Body of pancreas (tissue), 4 donors: ENCODE measurements at regions not wholly inside any gene's neighbourhood (a gene's known extent, or its start where the extent isn't known, plus 50 kb on each side); places are given as distances from the start of the nearest gene placed in this dataset.

Experiments
- CTCF ChIP-seq, 7 experiments: fragments of 450-650 bp in 4 of 7; fragments of 200-600 bp in 3 of 7; sonication (generic) in 3 of 7; IDR thresholded peaks; one replicate each; pipeline ENCODE4 v1.5.1; 2016 to 2019; ENCODE audit warnings: antibody characterized with exemption in 7 of 7
- POLR2A ChIP-seq, 3 donors: fragments of 450-650 bp; IDR thresholded peaks; one replicate each; pipeline ENCODE4 v1.6.1; 2016; ENCODE audit warnings: antibody characterized with exemption in 3 of 3, mild to moderate bottlenecking in 2 of 3

GRCh38 chr5:67346611-67347010 lies 150.0 kb upstream of the CD180 start:
- TF ChIP-seq CTCF (IDR thresholded peaks at IDR 0.05) = no peak
- TF ChIP-seq POLR2A (IDR thresholded peaks at IDR 0.05) = no peak
